HEK293 (cell line): ENCODE measurements at regions not wholly inside any gene's neighbourhood (a gene's known extent, or its start where the extent isn't known, plus 50 kb on each side); places are given as distances from the start of the nearest gene placed in this dataset.

ENCODE experiments used
- CTCF ChIA-PET: fragments of 350-600 bp; formaldehyde crosslinking; extraction: SDS; loops from one replicate; lab custom pipeline; 2021; ENCODE audit warnings: antibody characterized with exemption; lab: Yijun Ruan, JAX
- POLR2A ChIA-PET: fragments of 300-600 bp; formaldehyde crosslinking; extraction: SDS; loops from one replicate; lab custom pipeline; 2020; ENCODE audit warnings: antibody characterized with exemption, inconsistent platforms; lab: Yijun Ruan, JAX
- H3K27ac ChIP-seq: fragments of 200-500 bp; sonication (Bioruptor generic); 2 replicates; pipeline ENCODE4 v1.5.1; 2014; ENCODE audit warnings: low read depth, low read length, control low read depth, inconsistent platforms; ENCODE audit errors: extremely low read depth
- H3K36me3 ChIP-seq, 2 experiments: fragments of 200-500 bp in 1 of 2; sonication (Bioruptor generic) in 1 of 2; 1 replicate in 1 of 2; 2 replicates in 1 of 2; pipeline ENCODE4 v1.5.1; 2014 to 2017; ENCODE audit warnings: inconsistent platforms in 2 of 2, low read length in 2 of 2; ENCODE audit not compliant: control insufficient read depth in 2 of 2, insufficient read depth in 1 of 2
- H3K4me1 ChIP-seq: fragments of 200-500 bp; sonication (Bioruptor generic); 2 replicates; pipeline ENCODE4 v1.5.1; 2014; ENCODE audit warnings: mild to moderate bottlenecking, low read length, inconsistent platforms; ENCODE audit not compliant: control insufficient read depth, insufficient read depth
- H3K4me3 ChIP-seq: 2 replicates; pipeline ENCODE4 v1.5.1; 2011; ENCODE audit warnings: low read depth, mild to moderate bottlenecking, control low read depth, low read length, moderate library complexity
- H3K9me3 ChIP-seq: fragments of 200-500 bp; sonication (Bioruptor generic); 2 replicates; pipeline ENCODE4 v1.5.1; 2014; ENCODE audit warnings: low read depth, low read length, inconsistent platforms; ENCODE audit not compliant: control insufficient read depth, insufficient read depth
- BCL11B ChIP-seq: fragments of 450-650 bp; formaldehyde crosslinking; IDR thresholded peaks from 2 replicates; pipeline ENCODE4 v1.5.1; 2016; ENCODE audit warnings: low read depth, missing biosample characterization, missing genetic modification characterization
- FEZF1 ChIP-seq: fragments of 450-650 bp; formaldehyde crosslinking; IDR thresholded peaks from 2 replicates; pipeline ENCODE4 v1.5.1; 2016; ENCODE audit warnings: missing biosample characterization, missing genetic modification characterization
- HOXD13 ChIP-seq: sonication (generic); formaldehyde crosslinking; IDR thresholded peaks from 2 replicates; pipeline ENCODE4 v1.8.0; 2022; ENCODE audit warnings: missing genetic modification reagents, borderline replicate concordance
- PBX3 ChIP-seq: sonication (generic); formaldehyde crosslinking; IDR thresholded peaks from 2 replicates; pipeline ENCODE4 v1.8.1; 2022; ENCODE audit warnings: mild to moderate bottlenecking, moderate library complexity, missing genetic modification reagents
- SETDB1 ChIP-seq: IDR thresholded peaks from one replicate; pipeline ENCODE4 v1.6.1; 2017; ENCODE audit warnings: mild to moderate bottlenecking, low read length, moderate library complexity, mixed read lengths; ENCODE audit not compliant: insufficient read length
- WT1 ChIP-seq: fragments of 450-650 bp; formaldehyde crosslinking; IDR thresholded peaks from 2 replicates; pipeline ENCODE4 v1.5.1; 2016; ENCODE audit warnings: missing biosample characterization, missing genetic modification characterization
- ZFP41 ChIP-seq: fragments of 450-650 bp; formaldehyde crosslinking; IDR thresholded peaks from 2 replicates; pipeline ENCODE4 v1.5.1; 2016; ENCODE audit warnings: missing biosample characterization, missing genetic modification characterization, borderline replicate concordance
- ZIC2 ChIP-seq: fragments of 450-650 bp; formaldehyde crosslinking; IDR thresholded peaks from 2 replicates; pipeline ENCODE4 v1.5.1; 2016; ENCODE audit warnings: missing biosample characterization, missing genetic modification characterization
- ZNF112 ChIP-seq: fragments of 450-650 bp; formaldehyde crosslinking; IDR thresholded peaks from 2 replicates; pipeline ENCODE4 v1.5.0; 2017; ENCODE audit warnings: missing biosample characterization, missing genetic modification characterization
- ZNF23 ChIP-seq: fragments of 450-650 bp; formaldehyde crosslinking; IDR thresholded peaks from 2 replicates; pipeline ENCODE4 v1.5.1; 2016; ENCODE audit warnings: missing biosample characterization, missing genetic modification characterization, borderline replicate concordance
- ZNF394 ChIP-seq: fragments of 450-650 bp; formaldehyde crosslinking; IDR thresholded peaks from 2 replicates; pipeline ENCODE4 v1.5.1; 2016; ENCODE audit warnings: missing biosample characterization, missing genetic modification characterization, mild to moderate bottlenecking, moderate library complexity, borderline replicate concordance
- ZNF426 ChIP-seq: fragments of 450-650 bp; formaldehyde crosslinking; IDR thresholded peaks from 2 replicates; pipeline ENCODE4 v1.5.1; 2017; ENCODE audit warnings: missing biosample characterization, missing genetic modification characterization, mild to moderate bottlenecking, inconsistent platforms, moderate library complexity
- ZNF433 ChIP-seq: fragments of 450-650 bp; formaldehyde crosslinking; IDR thresholded peaks from 2 replicates; pipeline ENCODE4 v1.5.1; 2016; ENCODE audit warnings: missing biosample characterization, missing genetic modification characterization, low read depth
- ZNF514 ChIP-seq: fragments of 450-650 bp; formaldehyde crosslinking; IDR thresholded peaks from 2 replicates; pipeline ENCODE4 v1.5.1; 2016; ENCODE audit warnings: missing biosample characterization, missing genetic modification characterization
- ZNF558 ChIP-seq: fragments of 450-650 bp; formaldehyde crosslinking; IDR thresholded peaks from 2 replicates; pipeline ENCODE4 v1.5.1; 2016; ENCODE audit warnings: missing biosample characterization, missing genetic modification characterization
- ZNF677 ChIP-seq: fragments of 450-650 bp; IDR thresholded peaks from 2 replicates; pipeline ENCODE4 v1.5.0; 2018; ENCODE audit warnings: missing biosample characterization, mild to moderate bottlenecking, missing genetic modification characterization, moderate library complexity
- ZSCAN18 ChIP-seq: fragments of 450-650 bp; formaldehyde crosslinking; IDR thresholded peaks from 2 replicates; pipeline ENCODE4 v1.5.1; 2016; ENCODE audit warnings: missing biosample characterization, missing genetic modification characterization
- ZSCAN4 ChIP-seq: fragments of 450-650 bp; formaldehyde crosslinking; IDR thresholded peaks from 2 replicates; pipeline ENCODE4 v1.5.1; 2017; ENCODE audit warnings: missing biosample characterization, missing genetic modification characterization
- TF ChIP-seq, protein P1 (sequence below): fragments of 450-650 bp; formaldehyde crosslinking; IDR thresholded peaks from 2 replicates; pipeline ENCODE4 v1.5.1; 2017; ENCODE audit warnings: missing biosample characterization, missing genetic modification characterization
- TF ChIP-seq, protein P2 (sequence below): fragments of 450-650 bp; formaldehyde crosslinking; IDR thresholded peaks from 2 replicates; pipeline ENCODE4 v1.5.1; 2016; ENCODE audit warnings: missing biosample characterization, missing genetic modification characterization
- TF ChIP-seq, protein P3 (sequence below): fragments of 450-650 bp; formaldehyde crosslinking; IDR thresholded peaks from 2 replicates; pipeline ENCODE4 v1.5.1; 2016; ENCODE audit warnings: missing biosample characterization, missing genetic modification characterization

- TF ChIP-seq PBX3 (CRISPR knock-in tag) (no peak), ZNF426 (tag by site-specific recombination) (no peak), ZIC2 (tag by site-specific recombination) (no peak), WT1 (no peak), ZFP41 (no peak), ZNF433 (tag by site-specific recombination) (no peak), ZNF23 (tag by site-specific recombination) (no peak), ZSCAN4 (tag by site-specific recombination) (no peak), HOXD13 (no peak)
- TF ChIP-seq, protein P1, sequence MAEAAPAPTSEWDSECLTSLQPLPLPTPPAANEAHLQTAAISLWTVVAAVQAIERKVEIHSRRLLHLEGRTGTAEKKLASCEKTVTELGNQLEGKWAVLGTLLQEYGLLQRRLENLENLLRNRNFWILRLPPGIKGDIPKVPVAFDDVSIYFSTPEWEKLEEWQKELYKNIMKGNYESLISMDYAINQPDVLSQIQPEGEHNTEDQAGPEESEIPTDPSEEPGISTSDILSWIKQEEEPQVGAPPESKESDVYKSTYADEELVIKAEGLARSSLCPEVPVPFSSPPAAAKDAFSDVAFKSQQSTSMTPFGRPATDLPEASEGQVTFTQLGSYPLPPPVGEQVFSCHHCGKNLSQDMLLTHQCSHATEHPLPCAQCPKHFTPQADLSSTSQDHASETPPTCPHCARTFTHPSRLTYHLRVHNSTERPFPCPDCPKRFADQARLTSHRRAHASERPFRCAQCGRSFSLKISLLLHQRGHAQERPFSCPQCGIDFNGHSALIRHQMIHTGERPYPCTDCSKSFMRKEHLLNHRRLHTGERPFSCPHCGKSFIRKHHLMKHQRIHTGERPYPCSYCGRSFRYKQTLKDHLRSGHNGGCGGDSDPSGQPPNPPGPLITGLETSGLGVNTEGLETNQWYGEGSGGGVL (tag by site-specific recombination) = no peak
- TF ChIP-seq, protein P2, sequence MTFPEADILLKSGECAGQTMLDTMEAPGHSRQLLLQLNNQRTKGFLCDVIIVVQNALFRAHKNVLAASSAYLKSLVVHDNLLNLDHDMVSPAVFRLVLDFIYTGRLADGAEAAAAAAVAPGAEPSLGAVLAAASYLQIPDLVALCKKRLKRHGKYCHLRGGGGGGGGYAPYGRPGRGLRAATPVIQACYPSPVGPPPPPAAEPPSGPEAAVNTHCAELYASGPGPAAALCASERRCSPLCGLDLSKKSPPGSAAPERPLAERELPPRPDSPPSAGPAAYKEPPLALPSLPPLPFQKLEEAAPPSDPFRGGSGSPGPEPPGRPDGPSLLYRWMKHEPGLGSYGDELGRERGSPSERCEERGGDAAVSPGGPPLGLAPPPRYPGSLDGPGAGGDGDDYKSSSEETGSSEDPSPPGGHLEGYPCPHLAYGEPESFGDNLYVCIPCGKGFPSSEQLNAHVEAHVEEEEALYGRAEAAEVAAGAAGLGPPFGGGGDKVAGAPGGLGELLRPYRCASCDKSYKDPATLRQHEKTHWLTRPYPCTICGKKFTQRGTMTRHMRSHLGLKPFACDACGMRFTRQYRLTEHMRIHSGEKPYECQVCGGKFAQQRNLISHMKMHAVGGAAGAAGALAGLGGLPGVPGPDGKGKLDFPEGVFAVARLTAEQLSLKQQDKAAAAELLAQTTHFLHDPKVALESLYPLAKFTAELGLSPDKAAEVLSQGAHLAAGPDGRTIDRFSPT (tag by site-specific recombination) = no peak
Observed at GRCh38 chr15:93477721-93478120, 388.7 kb upstream of the RGMA start (continued).

DNA sequence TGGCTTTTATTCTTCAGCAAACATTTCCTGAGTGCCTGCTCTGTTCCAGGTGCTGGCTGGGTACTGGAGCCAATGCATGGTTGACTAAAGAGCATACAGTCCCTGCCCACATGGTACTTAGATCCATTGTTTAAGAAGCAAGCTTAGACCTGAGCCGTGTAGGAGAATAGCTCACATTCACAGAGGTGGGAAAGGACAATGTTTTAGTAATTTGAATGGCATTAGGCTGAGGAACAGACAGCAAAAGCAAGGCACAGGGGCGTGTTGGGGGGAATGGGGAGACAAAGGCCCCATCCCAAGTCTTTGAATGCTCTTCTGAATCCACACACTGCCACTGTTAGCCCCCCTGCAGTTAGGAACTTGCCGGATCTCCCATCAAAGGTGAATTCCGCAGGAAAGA is 388.2 kb upstream of the RGMA start:
- POLR2A ChIA-PET = no interaction called here
- H3K4me1 ChIP-seq = no peaks in the 10 kb centered on the region
- no peaks in the 10 kb centered on the region for H3K9me3 ChIP-seq
- H3K4me3 ChIP-seq = no peak overlapping the region
- no peaks in the 10 kb centered on the region for H3K36me3 ChIP-seq
- CTCF ChIA-PET = interaction anchor here (0.6 kb wide), 1 partner anchor 81 kb away, joined by 3 read pairs; no protein-coding TSS in a partner anchor
- no peak for TF ChIP-seq ZNF514
- no peak for TF ChIP-seq ZNF558
- TF ChIP-seq ZNF677 (tag by site-specific recombination) = no peak
- no peak for TF ChIP-seq BCL11B (tag by site-specific recombination)
- TF ChIP-seq FEZF1 (tag by site-specific recombination) = no peak
- TF ChIP-seq ZNF394 (tag by site-specific recombination) = no peak
- H3K27ac ChIP-seq = no peak overlapping the region

DNA sequence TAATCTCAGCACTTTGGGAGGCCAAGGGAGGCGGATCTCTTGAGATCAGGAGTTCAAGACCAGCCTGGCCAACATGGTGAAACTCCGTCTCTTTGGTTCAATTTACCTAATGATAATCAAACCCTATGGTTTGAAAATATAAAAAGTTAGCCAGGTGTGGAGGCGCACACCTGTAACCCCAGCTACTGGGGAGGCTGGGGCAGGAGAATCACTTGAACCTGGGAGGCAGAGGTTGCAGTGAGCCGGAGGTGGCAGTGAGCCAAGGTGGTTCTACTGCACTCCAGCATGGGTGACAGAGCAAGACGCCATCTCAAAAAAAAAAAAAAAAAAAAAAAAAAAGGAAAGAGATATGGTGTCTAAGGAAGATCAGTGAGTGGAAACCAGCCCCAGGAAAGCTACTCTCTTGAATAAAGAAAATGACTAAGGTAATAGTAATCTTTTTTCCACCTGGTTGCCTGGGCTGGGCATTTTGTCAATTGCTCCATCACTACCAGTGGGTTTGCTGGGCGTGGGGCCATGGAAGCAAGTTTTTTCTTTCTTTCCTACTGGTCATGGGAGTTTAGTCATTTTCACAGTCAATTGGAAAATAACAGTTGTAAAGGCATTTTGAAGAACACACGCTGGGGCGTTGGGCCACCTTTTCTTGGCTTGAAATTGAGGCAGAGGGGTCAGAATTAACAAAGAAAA is 387.6 kb upstream of the RGMA start:
- CTCF ChIA-PET = interaction anchor here (0.6 kb wide), 1 partner anchor 80 kb away, joined by 3 read pairs; no protein-coding TSS in a partner anchor
- POLR2A ChIA-PET = no interaction called here
- no peaks in the 10 kb centered on the region for H3K4me1 ChIP-seq
- H3K36me3 ChIP-seq = no peaks in the 10 kb centered on the region
- H3K27ac ChIP-seq = no peak overlapping the region
- H3K4me3 ChIP-seq = no peak overlapping the region
- no peaks in the 10 kb centered on the region for H3K9me3 ChIP-seq
- TF ChIP-seq, protein P1 (tag by site-specific recombination) = no peak
- TF ChIP-seq ZNF433 (tag by site-specific recombination) (no peak), SETDB1 (no peak), ZSCAN18 (tag by site-specific recombination) (no peak), ZNF112 (no peak)
- TF ChIP-seq, protein P3, sequence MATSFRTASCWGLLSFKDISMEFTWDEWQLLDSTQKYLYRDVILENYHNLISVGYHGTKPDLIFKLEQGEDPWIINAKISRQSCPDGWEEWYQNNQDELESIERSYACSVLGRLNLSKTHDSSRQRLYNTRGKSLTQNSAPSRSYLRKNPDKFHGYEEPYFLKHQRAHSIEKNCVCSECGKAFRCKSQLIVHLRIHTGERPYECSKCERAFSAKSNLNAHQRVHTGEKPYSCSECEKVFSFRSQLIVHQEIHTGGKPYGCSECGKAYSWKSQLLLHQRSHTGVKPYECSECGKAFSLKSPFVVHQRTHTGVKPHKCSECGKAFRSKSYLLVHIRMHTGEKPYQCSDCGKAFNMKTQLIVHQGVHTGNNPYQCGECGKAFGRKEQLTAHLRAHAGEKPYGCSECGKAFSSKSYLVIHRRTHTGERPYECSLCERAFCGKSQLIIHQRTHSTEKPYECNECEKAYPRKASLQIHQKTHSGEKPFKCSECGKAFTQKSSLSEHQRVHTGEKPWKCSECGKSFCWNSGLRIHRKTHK = no peak
